A673 (cell line): ENCODE measurements at regions not wholly inside any gene's neighbourhood (a gene's known extent, or its start where the extent isn't known, plus 50 kb on each side); places are given as distances from the start of the nearest gene placed in this dataset.
"Not testable (repeated sequence)": the region's sequence is repeated elsewhere in the genome, so short reads cannot be mapped to it uniquely, and the experiment has no call there.

Experiments
- BruUV-seq: library from RNA; stranded (reverse); fragments of 400-500 nt; replicated peaks from 2 replicates; lab custom pipeline; 2021; lab: Mats Ljungman, UMichigan
- CTCF ChIA-PET: fragments of 300-600 bp; sonication (Branson Sonifier 250); formaldehyde crosslinking; loops from one replicate; lab custom pipeline; 2022; ENCODE audit warnings: antibody characterized with exemption; lab: Charles Lee
- POLR2A ChIA-PET: fragments of 300-600 bp; sonication (Branson Sonifier 250); formaldehyde crosslinking; loops from one replicate; lab custom pipeline; 2022; ENCODE audit warnings: antibody characterized with exemption; ENCODE audit not compliant: low non-redundant PET; lab: Charles Lee
- DNase-seq: peaks from one replicate; pipeline ENCODE4 v3.0.0-alpha.2; 2015; ENCODE audit warnings: low spot score
- H3K27ac ChIP-seq: fragments of 200-600 bp; sonication (generic); 2 replicates; pipeline ENCODE4 v1.5.1; 2016; ENCODE audit warnings: mixed run types, low read depth, mild to moderate bottlenecking, mixed read lengths, antibody characterized with exemption, low read length; ENCODE audit not compliant: poor library complexity, severe bottlenecking
- H3K27me3 ChIP-seq: fragments of 200-600 bp; sonication (generic); replicated peaks from 2 replicates; pipeline ENCODE4 v1.6.1; 2017; ENCODE audit warnings: mixed run types, low read depth, mild to moderate bottlenecking, mixed read lengths, antibody characterized with exemption, low read length; ENCODE audit not compliant: insufficient read depth, poor library complexity
- H3K36me3 ChIP-seq: fragments of 200-600 bp; sonication (generic); 2 replicates; pipeline ENCODE4 v1.6.1; 2016; ENCODE audit warnings: mixed run types, mild to moderate bottlenecking, mixed read lengths, antibody characterized with exemption, low read length; ENCODE audit not compliant: insufficient read depth, poor library complexity, severe bottlenecking
- H3K4me1 ChIP-seq: fragments of 200-600 bp; sonication (generic); 2 replicates; pipeline ENCODE4 v1.6.1; 2017; ENCODE audit warnings: mixed run types, mild to moderate bottlenecking, mixed read lengths, antibody characterized with exemption, low read length; ENCODE audit not compliant: insufficient read depth, poor library complexity, severe bottlenecking
- H3K4me3 ChIP-seq: fragments of 200-600 bp; sonication (generic); 2 replicates; pipeline ENCODE4 v1.5.1; 2016; ENCODE audit warnings: low read depth, mixed run types, mild to moderate bottlenecking, mixed read lengths, low read length; ENCODE audit not compliant: poor library complexity, severe bottlenecking
- H3K9me3 ChIP-seq: fragments of 200-600 bp; sonication (generic); 2 replicates; pipeline ENCODE4 v1.6.1; 2016; ENCODE audit warnings: mixed run types, low read depth, mild to moderate bottlenecking, mixed read lengths, antibody characterized with exemption, low read length; ENCODE audit not compliant: poor library complexity, severe bottlenecking
- CTCF ChIP-seq: fragments of 300-800, 200-600 bp; sonication (generic); conservative IDR thresholded peaks from 2 replicates; pipeline ENCODE4 v1.5.1; 2017; ENCODE audit warnings: low read depth, mild to moderate bottlenecking, antibody characterized with exemption, low read length, moderate library complexity, mixed read lengths
- EZH2 ChIP-seq: fragments of 200-600 bp; sonication (generic); IDR thresholded peaks from 2 replicates; pipeline ENCODE4 v1.6.1; 2017; ENCODE audit warnings: borderline replicate concordance, low read depth, mild to moderate bottlenecking, mixed read lengths, antibody characterized with exemption, low read length; ENCODE audit not compliant: poor library complexity, severe bottlenecking
- intact Hi-C: fragments of 100-400 bp; cut with micrococcal nuclease; formaldehyde crosslinking; loops from one replicate; pipeline ENCODE4 v1.10.0; 2022; ENCODE audit not compliant: unreplicated experiment

- no peaks in the 10 kb centered on the region for H3K27me3 ChIP-seq
- H3K4me1 ChIP-seq: no peaks in the 10 kb centered on the region
- TF ChIP-seq EZH2: no peak
- no peak for TF ChIP-seq CTCF
- no peaks in the 10 kb centered on the region for H3K9me3 ChIP-seq
- intact Hi-C loops: no loop called here
- no TSS peak for BruUV-seq
- no peak for DNase-seq
- H3K36me3 ChIP-seq: no peaks in the 10 kb centered on the region
- no peak overlapping the region for H3K27ac ChIP-seq
- ChIA-PET CTCF (no interaction called here), POLR2A (no interaction called here)
- H3K4me3 ChIP-seq: no peak overlapping the region
Observed at GRCh38 chr15:56552659-56553058, 87.7 kb upstream of the MNS1 start.

GRCh38 chr15:56540570-56540969, 75.6 kb upstream of the MNS1 start:
- H3K4me1 ChIP-seq, H3K27ac ChIP-seq, H3K4me3 ChIP-seq, DNase-seq, H3K36me3 ChIP-seq, H3K9me3 ChIP-seq, BruUV-seq, CTCF ChIA-PET, intact Hi-C loops, POLR2A ChIA-PET, H3K27me3 ChIP-seq: not testable (repeated sequence)

- POLR2A ChIA-PET, BruUV-seq, H3K36me3 ChIP-seq, H3K27ac ChIP-seq, CTCF ChIA-PET, H3K4me1 ChIP-seq, H3K9me3 ChIP-seq, intact Hi-C loops, DNase-seq, H3K27me3 ChIP-seq, H3K4me3 ChIP-seq: not testable (repeated sequence)
Observed at GRCh38 chr15:56540157-56540556, 75.2 kb upstream of the MNS1 start.

GRCh38 chr15:56538901-56539545, 74.1 kb upstream of the MNS1 start:
- Histone ChIP-seq H3K27me3 (no peaks in the 10 kb centered on the region), H3K4me1 (peaks cover 6% of the 10 kb centered on the region), H3K9me3 (no peaks in the 10 kb centered on the region), H3K36me3 (no peaks in the 10 kb centered on the region), H3K4me3 (no peak overlapping the region), H3K27ac (no peak overlapping the region)
- TF ChIP-seq EZH2 (no peak), CTCF (no peak)
- no peak for DNase-seq
- intact Hi-C loops: no loop called here
- ChIA-PET POLR2A (no interaction called here), CTCF (no interaction called here)
- no TSS peak for BruUV-seq
